GM13977 (cell line): ENCODE measurements at regions not wholly inside any gene's neighbourhood (a gene's known extent, or its start where the extent isn't known, plus 50 kb on each side); places are given as distances from the start of the nearest gene placed in this dataset.

ENCODE experiments used
- DNase-seq: peaks from one replicate; pipeline ENCODE4 v3.0.0; 2012; ENCODE audit warnings: low spot score
- in situ Hi-C: fragments of 300-500 bp; cut with MboI; formaldehyde crosslinking; loops from one replicate; pipeline ENCODE4 v1.12.0; 2022; ENCODE audit warnings: low sequenced_read_pairs, low pct_unique_long_range_greater_than_20kb, mixed read lengths, inconsistent platforms; ENCODE audit not compliant: unreplicated experiment
- TF ChIP-seq, protein P1 (sequence below): IDR thresholded peaks from 2 replicates; pipeline ENCODE4 v1.5.1; 2012; ENCODE audit warnings: mild to moderate bottlenecking, control low read depth; ENCODE audit not compliant: insufficient read depth; ENCODE audit errors: extremely low read depth, missing control alignments

DNA sequence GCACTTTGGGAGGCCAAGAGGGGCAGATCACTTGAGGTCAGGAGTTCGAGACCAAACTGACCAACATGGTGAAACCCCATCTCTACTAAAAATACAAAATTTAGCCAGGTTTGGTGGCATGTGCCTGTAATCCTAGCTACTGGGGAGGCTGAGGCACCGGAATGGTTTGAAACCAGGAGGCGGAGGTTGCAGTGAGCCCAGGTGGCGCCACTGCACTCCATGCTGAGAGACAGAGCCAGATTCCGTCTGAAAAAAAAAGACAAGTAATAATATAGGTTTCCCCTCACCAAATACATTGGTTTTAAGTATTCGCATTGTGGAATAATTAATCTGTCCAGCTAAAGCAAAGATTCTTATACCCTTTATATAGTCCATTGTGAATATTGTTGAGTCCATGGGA, 1544.6 kb downstream of the OLFM4 start:
- TF ChIP-seq, protein P1, sequence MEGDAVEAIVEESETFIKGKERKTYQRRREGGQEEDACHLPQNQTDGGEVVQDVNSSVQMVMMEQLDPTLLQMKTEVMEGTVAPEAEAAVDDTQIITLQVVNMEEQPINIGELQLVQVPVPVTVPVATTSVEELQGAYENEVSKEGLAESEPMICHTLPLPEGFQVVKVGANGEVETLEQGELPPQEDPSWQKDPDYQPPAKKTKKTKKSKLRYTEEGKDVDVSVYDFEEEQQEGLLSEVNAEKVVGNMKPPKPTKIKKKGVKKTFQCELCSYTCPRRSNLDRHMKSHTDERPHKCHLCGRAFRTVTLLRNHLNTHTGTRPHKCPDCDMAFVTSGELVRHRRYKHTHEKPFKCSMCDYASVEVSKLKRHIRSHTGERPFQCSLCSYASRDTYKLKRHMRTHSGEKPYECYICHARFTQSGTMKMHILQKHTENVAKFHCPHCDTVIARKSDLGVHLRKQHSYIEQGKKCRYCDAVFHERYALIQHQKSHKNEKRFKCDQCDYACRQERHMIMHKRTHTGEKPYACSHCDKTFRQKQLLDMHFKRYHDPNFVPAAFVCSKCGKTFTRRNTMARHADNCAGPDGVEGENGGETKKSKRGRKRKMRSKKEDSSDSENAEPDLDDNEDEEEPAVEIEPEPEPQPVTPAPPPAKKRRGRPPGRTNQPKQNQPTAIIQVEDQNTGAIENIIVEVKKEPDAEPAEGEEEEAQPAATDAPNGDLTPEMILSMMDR, result no peak
- no peak for DNase-seq
- in situ Hi-C loops, result no loop called here

DNA sequence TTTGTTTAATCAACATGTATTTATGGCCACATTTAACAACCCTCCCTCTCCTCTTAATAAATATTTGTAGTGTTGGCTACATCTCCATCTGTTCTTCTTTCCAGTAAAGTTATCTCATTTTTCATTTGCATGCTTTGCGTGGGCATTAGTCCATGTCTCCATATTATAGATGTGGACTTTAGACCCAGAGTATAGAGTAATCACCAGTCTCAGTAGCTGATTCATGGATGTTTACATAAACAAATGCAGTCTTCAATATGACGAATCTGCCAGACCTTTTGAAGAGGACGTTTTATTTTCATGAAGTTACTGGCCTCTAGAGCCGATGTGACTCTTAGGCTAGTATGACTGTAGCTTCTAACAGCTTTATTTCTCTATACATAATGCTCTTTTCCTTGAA, 1546.2 kb downstream of the OLFM4 start:
- TF ChIP-seq, protein P1, result no peak
- in situ Hi-C loops, result no loop called here
- DNase-seq, result no peak

DNA sequence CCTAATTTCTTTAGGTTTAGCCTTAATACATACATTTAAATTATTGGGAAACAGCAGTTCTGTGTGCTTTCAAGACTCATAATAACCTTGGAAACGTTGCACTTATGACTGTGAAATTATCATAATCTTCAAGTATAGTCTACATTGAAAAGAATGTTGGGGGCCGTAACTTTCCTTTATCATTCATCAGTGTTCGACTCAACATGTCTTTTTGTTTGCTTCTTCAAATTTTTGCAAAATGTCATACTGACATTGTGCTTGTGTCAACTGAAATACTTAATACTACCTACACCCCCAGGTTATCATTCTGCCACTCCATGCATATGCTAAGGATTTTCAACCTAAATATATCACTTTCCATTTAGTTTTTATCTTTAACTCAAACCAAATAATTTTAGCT, 1562.9 kb downstream of the OLFM4 start:
- in situ Hi-C loops, result no loop called here

DNA sequence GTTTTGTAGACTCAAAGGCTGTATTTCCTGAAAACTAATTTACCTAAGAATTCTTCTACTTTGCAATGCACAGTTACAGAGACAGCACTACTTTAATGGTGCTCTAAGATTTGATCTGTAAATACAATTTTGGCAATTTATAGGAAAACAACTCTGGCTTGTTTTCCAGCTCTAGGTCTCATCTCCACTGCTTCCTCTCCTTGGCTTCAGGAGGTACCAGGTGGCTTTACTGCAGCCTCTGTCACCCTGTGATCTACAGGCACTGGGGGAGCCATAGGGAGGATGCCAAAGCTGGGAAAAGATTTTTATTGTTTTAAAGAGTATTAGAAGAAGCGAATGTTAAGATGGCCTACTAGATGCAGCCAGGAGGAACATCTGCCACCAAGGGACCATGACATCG, 1563.6 kb downstream of the OLFM4 start:
- TF ChIP-seq, protein P1, result no peak
- DNase-seq, result no peak
- in situ Hi-C loops, result no loop called here

More for the DNA sequence above, 1562.9 kb downstream of the OLFM4 start:
- TF ChIP-seq, protein P1, result no peak
- DNase-seq, result no peak

DNA sequence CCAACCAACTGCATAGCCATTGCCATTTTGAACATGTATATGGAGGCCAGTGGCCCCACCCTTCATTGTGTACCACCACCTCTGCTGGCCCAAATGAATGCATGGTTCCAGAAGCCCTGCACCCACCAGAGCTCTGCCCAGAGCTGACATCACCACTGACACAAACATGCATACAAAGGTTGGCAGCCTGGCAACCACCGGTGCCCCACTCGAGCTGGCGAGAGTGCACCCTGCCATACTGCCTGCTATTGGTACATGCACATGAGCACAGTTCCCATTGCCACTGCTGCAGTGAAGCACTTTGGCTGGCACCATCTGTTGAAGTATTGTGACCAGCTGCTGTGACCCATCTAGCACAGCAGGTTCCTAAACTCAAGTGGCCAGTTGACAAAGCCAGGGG, 1564.9 kb downstream of the OLFM4 start:
- TF ChIP-seq, protein P1, result no peak
- in situ Hi-C loops, result no loop called here
- no peak for DNase-seq

DNA sequence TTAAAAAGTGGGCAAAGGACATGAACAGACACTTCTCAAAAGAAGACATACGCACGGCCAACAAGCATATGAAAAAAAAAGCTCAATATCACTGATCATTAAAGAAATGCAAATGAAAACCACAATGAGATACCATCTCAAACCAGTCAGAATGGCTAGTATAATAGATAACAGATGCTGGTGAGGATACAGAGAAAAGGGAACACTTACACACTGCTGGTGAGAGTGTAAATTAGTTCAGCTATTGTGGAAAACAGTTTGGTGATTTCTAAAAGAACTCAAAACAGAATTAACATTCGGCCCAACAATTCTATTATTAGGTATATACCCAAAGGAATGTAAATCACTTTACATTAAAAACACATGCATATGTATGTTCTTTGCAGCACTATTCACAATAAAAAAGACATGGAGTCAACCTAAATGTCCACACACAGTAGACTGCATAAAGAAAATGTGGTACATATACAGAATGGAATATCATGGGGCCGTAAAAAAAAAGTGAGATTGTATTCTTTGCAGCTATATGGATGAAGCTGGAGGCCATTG, 1569.0 kb downstream of the OLFM4 start:
- TF ChIP-seq, protein P1, result no peak
- in situ Hi-C loops, result no loop called here
- DNase-seq, result no peak

DNA sequence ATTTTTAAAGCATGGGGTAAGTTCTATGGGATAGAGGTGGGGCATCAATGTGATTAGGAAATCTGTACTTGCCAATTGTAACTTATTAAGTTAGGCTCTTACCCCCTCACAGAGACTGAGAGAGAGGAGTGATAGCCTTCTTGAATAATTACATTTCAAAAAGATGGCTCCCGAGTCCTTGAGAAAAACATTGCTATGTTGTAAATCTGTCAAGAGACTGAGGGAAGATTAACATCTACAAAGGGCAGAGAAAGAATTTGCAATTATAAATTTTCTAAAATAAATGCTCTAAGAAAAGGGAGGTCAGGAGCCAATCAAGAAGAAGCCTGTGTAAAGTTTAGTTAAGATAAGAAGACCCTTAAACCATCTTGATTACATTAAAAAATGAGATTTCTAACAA, 1570.8 kb downstream of the OLFM4 start:
- TF ChIP-seq, protein P1, result no peak

More for the DNA sequence above, 1570.8 kb downstream of the OLFM4 start:
- no peak for DNase-seq
- in situ Hi-C loops, result no loop called here
